Endodermal cell (in vitro differentiated cells): ENCODE measurements at regions not wholly inside any gene's neighbourhood (a gene's known extent, or its start where the extent isn't known, plus 50 kb on each side); places are given as distances from the start of the nearest gene placed in this dataset.
"Not testable (repeated sequence)": the region's sequence is repeated elsewhere in the genome, so short reads cannot be mapped to it uniquely, and the experiment has no call there.

Experiments
- DNase-seq: peaks from one replicate; pipeline ENCODE4 v3.0.0-alpha.2; 2017
- H3K27ac ChIP-seq: 2 replicates; pipeline ENCODE4 v1.5.1; 2013; ENCODE audit warnings: mild to moderate bottlenecking, low read depth, low read length, moderate library complexity
- H3K27me3 ChIP-seq: 2 replicates; pipeline ENCODE4 v1.6.1; 2013; ENCODE audit warnings: mild to moderate bottlenecking, low read length, moderate library complexity; ENCODE audit not compliant: insufficient read depth, control insufficient read depth, poor library complexity, severe bottlenecking
- H3K36me3 ChIP-seq: 2 replicates; pipeline ENCODE4 v1.7.0; 2013; ENCODE audit warnings: mild to moderate bottlenecking, low read length, moderate library complexity; ENCODE audit not compliant: control insufficient read depth, insufficient read depth
- H3K4me1 ChIP-seq: one replicate; pipeline ENCODE4 v1.7.0; 2013; ENCODE audit warnings: low read length; ENCODE audit not compliant: control insufficient read depth, insufficient read depth
- H3K4me3 ChIP-seq: 2 replicates; pipeline ENCODE4 v1.5.1; 2013; ENCODE audit warnings: mild to moderate bottlenecking, low read length, moderate library complexity
- H3K9ac ChIP-seq: 2 replicates; pipeline ENCODE4 v1.6.1; 2013; ENCODE audit warnings: mild to moderate bottlenecking, low read length, moderate library complexity; ENCODE audit not compliant: poor library complexity, severe bottlenecking; ENCODE audit errors: extremely low read depth
- H3K9me3 ChIP-seq: 2 replicates; pipeline ENCODE4 v1.6.1; 2013; ENCODE audit warnings: mild to moderate bottlenecking, low read length, moderate library complexity; ENCODE audit not compliant: control insufficient read depth
- H3K27ac Mint-ChIP-seq: 2 replicates; pipeline ENCODE4 v1.8.0; 2020; ENCODE audit warnings: mixed read lengths
- H3K27me3 Mint-ChIP-seq: 2 replicates; pipeline ENCODE4 v1.8.0; 2021; ENCODE audit warnings: mild to moderate bottlenecking, mixed read lengths; ENCODE audit not compliant: insufficient read depth
- H3K36me3 Mint-ChIP-seq: 2 replicates; pipeline ENCODE4 v1.8.0; 2020; ENCODE audit warnings: low read depth, mixed read lengths
- H3K4me1 Mint-ChIP-seq: 2 replicates; pipeline ENCODE4 v1.8.0; 2020; ENCODE audit warnings: mixed read lengths
- H3K4me3 Mint-ChIP-seq: 2 replicates; pipeline ENCODE4 v1.8.0; 2020; ENCODE audit warnings: mild to moderate bottlenecking, moderate library complexity, mixed read lengths
- H3K9me3 Mint-ChIP-seq: 2 replicates; pipeline ENCODE4 v1.8.0; 2020; ENCODE audit warnings: mild to moderate bottlenecking, mixed read lengths
- CTCF ChIP-seq: fragments of 200-600 bp; sonication (generic); conservative IDR thresholded peaks from 2 replicates; pipeline ENCODE4 v1.5.0; 2021; ENCODE audit warnings: antibody characterized with exemption, mild to moderate bottlenecking
- WGBS, 2 experiments: methylation state at CpG; one replicate each; pipeline versions ENCODE4 v1.1.5 to v1.1.7; 2013; ENCODE audit warnings: missing lambda C conversion rate in 2 of 2, mixed read lengths in 1 of 2; ENCODE audit not compliant: insufficient coverage in 1 of 2, insufficient read length in 1 of 2; 5-methylcytosine and 5-hydroxymethylcytosine counted together

- 67 to 88% methylated on average over 2 to 3 of the region's 3 CpGs for WGBS, 2 experiments
- no peak overlapping the region for H3K4me3 Mint-ChIP-seq
- no peak overlapping the region for H3K9ac ChIP-seq
- no peak for TF ChIP-seq CTCF
- no peak for DNase-seq
- no peaks in the 10 kb centered on the region for H3K27me3 ChIP-seq
- H3K36me3 Mint-ChIP-seq: no peaks in the 10 kb centered on the region
- peaks cover 2% of the 10 kb centered on the region for H3K4me1 Mint-ChIP-seq
- peaks cover 7% of the 10 kb centered on the region for H3K9me3 Mint-ChIP-seq
- no peak overlapping the region for H3K27ac Mint-ChIP-seq
- peaks cover 6% of the 10 kb centered on the region for H3K9me3 ChIP-seq
- no peaks in the 10 kb centered on the region for H3K36me3 ChIP-seq
- H3K27me3 Mint-ChIP-seq: no peaks in the 10 kb centered on the region
- no peak overlapping the region for H3K27ac ChIP-seq
- no peaks in the 10 kb centered on the region for H3K4me1 ChIP-seq
- H3K4me3 ChIP-seq: no peak overlapping the region
Observed at GRCh38 chr5:109558364-109558763, 131.4 kb upstream of the MAN2A1 start.

- Mint-ChIP-seq H3K9me3 (peaks cover 32% of the 10 kb centered on the region), H3K27ac (no peak overlapping the region), H3K4me3 (no peak overlapping the region), H3K36me3 (no peaks in the 10 kb centered on the region), H3K4me1 (no peaks in the 10 kb centered on the region), H3K27me3 (no peaks in the 10 kb centered on the region)
- Histone ChIP-seq H3K9me3 (peaks cover 25% of the 10 kb centered on the region), H3K4me3 (no peak overlapping the region), H3K9ac (no peak overlapping the region), H3K27me3 (no peaks in the 10 kb centered on the region), H3K4me1 (no peaks in the 10 kb centered on the region), H3K36me3 (no peaks in the 10 kb centered on the region), H3K27ac (no peak overlapping the region)
- WGBS, 2 experiments: 100% methylated on average over 1 of the region's 1 CpG; no CpG with 5 or more reads in 1 of the 2 experiments
- TF ChIP-seq CTCF: no peak
- no peak for DNase-seq
Observed at GRCh38 chr5:109553846-109554245, 135.9 kb upstream of the MAN2A1 start.

- not testable (repeated sequence) for H3K36me3 Mint-ChIP-seq, H3K27ac ChIP-seq, H3K4me1 Mint-ChIP-seq, H3K27ac Mint-ChIP-seq, H3K27me3 Mint-ChIP-seq, H3K27me3 ChIP-seq, H3K4me1 ChIP-seq, H3K4me3 ChIP-seq, DNase-seq, H3K9ac ChIP-seq, H3K36me3 ChIP-seq, H3K4me3 Mint-ChIP-seq
- peaks cover 25% of the 10 kb centered on the region for H3K9me3 ChIP-seq
- H3K9me3 Mint-ChIP-seq: peaks cover 32% of the 10 kb centered on the region
- WGBS, 2 experiments: 90 to 94% methylated on average over 3 to 4 of the region's 4 CpGs
Observed at GRCh38 chr5:109551234-109551633, 138.5 kb upstream of the MAN2A1 start.

- no peak for DNase-seq
- Mint-ChIP-seq H3K27ac (no peak overlapping the region), H3K4me3 (no peak overlapping the region), H3K9me3 (peaks cover 32% of the 10 kb centered on the region), H3K27me3 (no peaks in the 10 kb centered on the region), H3K4me1 (no peaks in the 10 kb centered on the region), H3K36me3 (no peaks in the 10 kb centered on the region)
- no peaks in the 10 kb centered on the region for H3K27me3 ChIP-seq
- WGBS, 2 experiments: no CpG with 5 or more reads among the region's 1 CpG
- H3K9ac ChIP-seq: no peak overlapping the region
- no peak overlapping the region for H3K4me3 ChIP-seq
- no peak for TF ChIP-seq CTCF
- H3K27ac ChIP-seq: no peak overlapping the region
- no peaks in the 10 kb centered on the region for H3K4me1 ChIP-seq
- peaks cover 25% of the 10 kb centered on the region for H3K9me3 ChIP-seq
- H3K36me3 ChIP-seq: no peaks in the 10 kb centered on the region
Observed at GRCh38 chr5:109550077-109550476, 139.7 kb upstream of the MAN2A1 start.
